ENCODE measurements at regions not wholly inside any gene's neighbourhood (a gene's known extent, or its start where the extent isn't known, plus 50 kb on each side); places are given as distances from the start of the nearest gene placed in this dataset.

GRCh38 chr2:13488965-13489364 is 772.2 kb downstream of the TRIB2 start:
- TF ChIP-seq SIN3A (conservative IDR thresholded peaks at IDR 0.05 in 1 of 2, IDR thresholded peaks at IDR 0.05 in 1 of 2; ENCODE audit: low read depth in 1 of 2, low read length in 2 of 2) (no peak), PHF8 (conservative IDR thresholded peaks at IDR 0.05; ENCODE audit: low read depth, low read length) (no peak), BRCA1 (IDR thresholded peaks at IDR 0.05; ENCODE audit: low read depth, low read length) (no peak), TEAD4 (IDR thresholded peaks at IDR 0.05; ENCODE audit: low read depth, low read length) (no peak), RBBP5 (IDR thresholded peaks at IDR 0.05; ENCODE audit: borderline replicate concordance, low read depth, low read length) (no peak), CBX5 (IDR thresholded peaks at IDR 0.05; ENCODE audit: low read depth, low read length) (no peak), TCF12 (IDR thresholded peaks at IDR 0.05; ENCODE audit: low read depth, low read length) (no peak), GABPA (IDR thresholded peaks at IDR 0.05; ENCODE audit: borderline replicate concordance, insufficient read depth, low read length) (no peak), TBP (IDR thresholded peaks at IDR 0.05; ENCODE audit: low read depth, low read length) (no peak), NRF1 (IDR thresholded peaks at IDR 0.05; ENCODE audit: low read depth, low read length) (no peak), JUN (IDR thresholded peaks at IDR 0.05; ENCODE audit: low read depth, low read length) (no peak), EP300 (IDR thresholded peaks at IDR 0.05; ENCODE audit: borderline replicate concordance in 1 of 2, low read depth in 2 of 2, low read length in 2 of 2) (no peak), TAF1 (IDR thresholded peaks at IDR 0.05; ENCODE audit: low read depth, low read length) (no peak)
- Histone ChIP-seq H2BK5ac (ENCODE audit: low read depth, low read length) (no peak overlapping the region), H3K79me2 (ENCODE audit: control insufficient read depth in 1 of 2, insufficient read depth in 2 of 2, low read length in 2 of 2) (no peaks in the 10 kb centered on the region), H2BK15ac (ENCODE audit: low read length) (no peak overlapping the region), H3K9me3 (ENCODE audit: insufficient read depth in 2 of 2, low read depth in 1 of 2, low read length in 1 of 2) (peaks cover 0 to 5% of the 10 kb centered on the region in 2 experiments; a peak in 1 of 4 replicates), H2AK5ac (ENCODE audit: low read depth, low read length) (no peak overlapping the region), H3K4me3 (ENCODE audit: extremely low read depth in 1 of 4, insufficient read depth in 2 of 4, low read depth in 3 of 4, low read length in 4 of 4) (no peak overlapping the region), H4K8ac (ENCODE audit: extremely low read depth, insufficient read depth, low read length) (no peak overlapping the region), H3K4me2 (ENCODE audit: insufficient read depth in 1 of 2, low read depth in 2 of 2, low read length in 2 of 2) (no peak overlapping the region), H3K14ac (ENCODE audit: insufficient read length) (no peak overlapping the region), H2BK12ac (ENCODE audit: low read depth, low read length) (no peak overlapping the region), H3K18ac (ENCODE audit: extremely low read depth, low read length) (no peak overlapping the region), H4K20me1 (replicated peaks in 1 of 2; ENCODE audit: control insufficient read depth in 1 of 2, insufficient read depth in 2 of 2, low read length in 2 of 2) (no peaks in the 10 kb centered on the region), H3K27ac (ENCODE audit: low read depth, low read length) (no peak overlapping the region), H3K27me3 (replicated peaks in 1 of 4; ENCODE audit: control insufficient read depth in 3 of 4, extremely low read depth in 1 of 4, insufficient read depth in 3 of 4, low read length in 3 of 4) (no peaks in the 10 kb centered on the region), H3K56ac (replicated peaks; ENCODE audit: insufficient read length, low read depth, low read length) (no peak overlapping the region), H2AFZ (ENCODE audit: low read length) (no peak overlapping the region), H3K23me2 (ENCODE audit: low read depth, low read length) (no peaks in the 10 kb centered on the region), H2BK20ac (ENCODE audit: low read length) (no peak overlapping the region), H4K5ac (ENCODE audit: insufficient read length, low read depth, low read length) (no peak overlapping the region), H3K4me1 (replicated peaks in 1 of 4; ENCODE audit: control insufficient read depth in 3 of 4, insufficient read depth in 4 of 4, low read length in 3 of 4) (no peaks in the 10 kb centered on the region), H3K9ac (replicated peaks in 1 of 4; ENCODE audit: extremely low read depth in 1 of 4, low read depth in 3 of 4, low read length in 3 of 4) (no peak overlapping the region), H3K23ac (ENCODE audit: insufficient read length) (no peak overlapping the region), H3K4ac (replicated peaks; ENCODE audit: insufficient read length, low read depth, low read length) (no peak overlapping the region), H3K36me3 (ENCODE audit: control insufficient read depth in 2 of 4, insufficient read depth in 4 of 4, low read length in 3 of 4) (no peaks in the 10 kb centered on the region), H3K79me1 (ENCODE audit: low read depth, low read length) (no peaks in the 10 kb centered on the region), H4K91ac (replicated peaks; ENCODE audit: insufficient read length, low read length) (no peak overlapping the region), H2BK120ac (replicated peaks; ENCODE audit: low read depth, low read length) (no peak overlapping the region)
- FAIRE-seq (no peak), DNase-seq (ENCODE audit: low read depth in 1 of 2, low spot score in 2 of 2) (no peak)
- CTCF ChIA-PET (ENCODE audit: partially characterized antibody), result no interaction called here
- POLR2A ChIA-PET (ENCODE audit: partially characterized antibody), result no interaction called here
- WGBS, 2 experiments (ENCODE audit: extremely low coverage in 1 of 2, insufficient coverage in 1 of 2, insufficient read length in 1 of 2, insufficient replicate concordance in 2 of 2, low coverage in 1 of 2, low lambda C conversion rate in 2 of 2, missing lambda C conversion rate in 1 of 2), result 100% methylated on average over 1 of the region's 1 CpG; no CpG with 5 or more reads in 1 of the 2 experiments

Data from H1 (cell line).